NCI-H2196 treated with DMSO at 0.1 percent for 48 hours (cell line): ENCODE measurements at regions not wholly inside any gene's neighbourhood (a gene's known extent, or its start where the extent isn't known, plus 50 kb on each side); places are given as distances from the start of the nearest gene placed in this dataset.

ENCODE experiments used
- DNase-seq: peaks from one replicate; lab custom pipeline; 2025; ENCODE audit not compliant: unreplicated experiment; lab: John Stamatoyannopoulos, UW

- DNase-seq: no peak
Measured at GRCh38 chr3:188026191-188026968, 127.6 kb upstream of the LPP start.

GRCh38 chr3:188031121-188031520 lies 122.8 kb upstream of the LPP start:
- DNase-seq: no peak

- DNase-seq: no peak
Measured at GRCh38 chr3:188034989-188035388, 119.0 kb upstream of the LPP start.

DNA sequence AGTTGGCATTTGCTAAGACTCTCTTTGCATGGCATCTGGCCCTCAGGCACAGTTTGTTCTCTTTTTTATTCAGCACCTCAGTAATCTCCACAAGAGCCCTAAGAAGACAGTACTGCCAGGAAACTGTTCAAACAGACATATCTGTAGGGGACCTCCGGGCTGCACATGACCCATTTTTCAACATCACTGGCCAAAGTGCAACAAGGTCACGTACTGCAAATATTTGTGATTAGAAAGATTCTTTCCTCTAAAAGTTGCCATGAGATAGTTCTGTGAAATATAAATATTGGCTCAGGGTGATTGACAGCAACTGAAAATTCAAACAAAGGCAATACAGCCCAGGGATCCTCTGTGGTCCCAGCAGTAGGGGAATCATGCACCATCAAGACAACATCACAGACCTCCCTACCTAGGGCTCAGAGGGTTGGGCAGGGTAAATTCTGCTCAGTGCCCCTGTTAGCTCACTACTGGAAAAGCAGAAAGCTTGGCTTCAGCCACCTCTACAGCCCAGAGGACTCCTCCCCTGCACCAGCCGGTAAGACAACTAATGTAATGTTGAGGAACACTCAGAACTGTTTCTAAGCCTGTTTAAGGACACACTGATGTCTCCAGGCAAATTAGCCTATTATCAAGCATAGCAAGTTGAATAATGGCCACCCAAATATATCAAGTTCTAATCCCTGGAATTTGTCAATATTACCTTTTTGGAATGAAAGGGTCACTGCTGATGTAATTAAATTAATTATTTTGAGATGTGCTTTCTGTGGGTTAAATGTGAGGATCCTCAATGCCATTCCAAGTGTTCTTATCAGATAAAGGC lies 117.4 kb upstream of the LPP start:
- no peak for DNase-seq

- peak; percentile 62 for DNase-seq
Measured at GRCh38 chr3:188037195-188037718, 116.7 kb upstream of the LPP start.

DNA sequence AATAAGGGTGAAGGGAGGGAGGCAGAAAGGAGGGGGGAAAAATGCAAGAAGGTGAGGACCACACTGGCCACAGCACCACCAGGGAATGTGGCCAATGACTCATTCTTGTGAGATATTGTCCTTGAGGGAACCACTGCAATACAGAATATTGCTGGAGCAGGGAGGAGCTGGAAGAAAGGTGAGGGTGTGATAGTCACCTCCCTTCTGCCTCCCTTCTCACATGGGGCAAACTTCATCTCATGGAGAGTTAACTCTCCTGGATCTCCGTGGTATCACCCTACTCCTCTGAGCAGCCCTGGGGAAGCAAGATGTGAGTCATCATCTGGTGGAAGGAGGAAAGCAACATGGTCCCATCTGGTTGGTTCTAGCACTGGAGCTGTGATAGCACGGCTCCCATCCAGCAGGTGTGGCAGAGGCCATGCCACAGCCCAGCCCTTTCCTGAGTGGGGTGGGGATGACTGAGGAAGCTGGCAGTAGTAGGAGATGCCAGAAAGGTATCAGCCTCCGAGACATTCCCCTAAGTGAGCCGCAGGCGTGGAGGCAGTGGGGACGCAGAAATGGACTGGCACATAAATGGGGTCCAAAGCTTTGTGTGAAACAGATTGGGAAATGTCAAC lies 115.9 kb upstream of the LPP start:
- DNase-seq: no peak

GRCh38 chr3:188041193-188041592 lies 112.8 kb upstream of the LPP start:
- DNase-seq: no peak

DNA sequence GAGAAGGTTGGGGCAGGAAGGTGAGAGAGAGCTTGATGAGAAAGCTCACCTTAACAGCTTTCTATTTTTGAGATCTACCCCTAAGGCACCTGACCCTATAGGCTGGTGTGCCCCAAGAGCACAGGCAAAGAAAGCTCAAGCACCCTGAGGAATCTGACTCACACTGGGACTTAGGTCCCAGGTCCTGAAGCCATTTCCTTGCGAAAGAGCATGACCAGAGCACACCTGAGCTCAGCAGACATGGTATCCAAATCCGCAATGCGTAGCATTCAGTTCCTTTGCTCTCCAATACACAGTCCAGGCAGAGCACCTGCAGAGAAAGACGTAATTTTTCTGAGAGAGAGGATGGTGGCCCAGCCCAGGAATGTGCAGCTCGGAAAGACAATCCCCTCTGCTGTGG lies 112.1 kb upstream of the LPP start:
- no peak for DNase-seq

- DNase-seq: no peak
Measured at GRCh38 chr3:188042466-188042865, 111.5 kb upstream of the LPP start.

GRCh38 chr3:188043891-188044290 lies 110.1 kb upstream of the LPP start:
- DNase-seq: no peak

- DNase-seq: no peak
Measured at GRCh38 chr3:188046561-188047211, 107.3 kb upstream of the LPP start.

DNA sequence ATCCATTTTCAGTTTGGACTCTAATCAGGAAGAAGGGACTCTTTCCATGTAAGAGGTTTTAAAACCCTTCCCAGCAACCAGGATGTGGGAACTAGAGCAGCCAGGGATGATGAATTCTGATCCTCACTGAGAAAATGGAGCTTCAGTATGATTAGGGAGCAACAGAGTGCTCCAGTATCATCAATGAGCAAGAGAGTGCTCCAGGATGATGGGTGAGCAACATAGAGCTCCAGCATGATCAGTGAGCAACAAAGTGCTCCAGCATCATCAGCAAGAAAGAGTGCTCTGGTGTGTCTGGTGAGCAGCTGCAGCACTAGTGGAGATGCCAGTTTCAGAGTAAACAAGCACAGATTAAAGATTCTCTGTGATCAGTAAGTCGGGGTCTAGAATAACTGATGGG lies 106.4 kb upstream of the LPP start:
- DNase-seq: no peak

GRCh38 chr3:188049606-188050530 lies 104.1 kb upstream of the LPP start:
- no peak for DNase-seq

GRCh38 chr3:188051801-188052168 lies 102.2 kb upstream of the LPP start:
- DNase-seq: no peak

DNA sequence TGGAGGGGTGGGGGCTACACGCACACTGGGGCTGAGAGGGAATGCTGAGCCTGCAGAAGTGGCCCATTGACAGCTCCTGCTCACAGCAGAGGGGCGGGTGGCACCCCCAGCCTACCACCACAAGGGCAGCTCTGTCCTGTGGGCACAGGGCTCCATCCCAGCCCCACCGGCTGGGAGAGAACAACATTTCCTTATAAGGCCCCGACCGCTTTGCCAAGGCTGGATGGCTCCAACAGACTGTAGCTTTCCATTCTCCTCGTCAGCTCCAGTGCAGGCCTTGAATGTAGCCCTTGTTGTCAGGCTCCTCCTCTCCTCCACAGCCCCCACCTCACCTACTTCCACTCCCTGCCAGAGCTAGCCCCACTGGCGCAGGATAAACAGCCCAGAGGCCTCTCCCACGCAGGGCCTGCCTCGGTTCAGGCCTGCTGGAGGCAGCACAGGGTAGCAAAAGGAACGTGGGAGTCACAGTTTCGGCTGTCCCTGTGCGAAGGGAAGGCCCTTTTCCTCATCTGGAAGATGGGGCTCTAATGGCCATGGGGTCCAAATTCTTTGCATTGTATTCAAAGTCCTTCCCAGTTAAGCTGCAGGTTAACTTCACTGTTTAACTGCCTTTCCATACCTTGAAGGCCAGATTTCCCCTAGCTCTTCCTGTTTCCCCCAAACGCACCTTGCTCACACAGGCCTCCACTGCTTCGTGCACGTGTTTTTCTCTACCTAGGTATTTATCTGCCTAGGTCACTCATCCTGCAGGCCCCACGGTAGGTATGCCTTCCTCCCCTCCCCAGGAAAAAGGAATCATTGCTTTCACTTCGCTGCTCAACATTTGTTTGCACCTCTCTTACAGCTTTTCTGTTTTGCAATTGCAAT lies 101.6 kb upstream of the LPP start:
- DNase-seq: peak; percentile 57

GRCh38 chr3:188053036-188053340 lies 101.0 kb upstream of the LPP start:
- no peak for DNase-seq

- no peak for DNase-seq
Measured at GRCh38 chr3:188053710-188054380, 100.1 kb upstream of the LPP start.

- no peak for DNase-seq
Measured at GRCh38 chr3:188054541-188054940, 99.4 kb upstream of the LPP start.

- no peak for DNase-seq
Measured at GRCh38 chr3:188055388-188055787, 98.6 kb upstream of the LPP start.
